NAMALWA (cell line): ENCODE measurements at regions not wholly inside any gene's neighbourhood (a gene's known extent, or its start where the extent isn't known, plus 50 kb on each side); places are given as distances from the start of the nearest gene placed in this dataset.
"Not testable (repeated sequence)": the region's sequence is repeated elsewhere in the genome, so short reads cannot be mapped to it uniquely, and the experiment has no call there.

ENCODE experiments used
- DNase-seq: peaks from one replicate; pipeline ENCODE4 v3.0.0-alpha.2; 2015; ENCODE audit warnings: low spot score

DNA sequence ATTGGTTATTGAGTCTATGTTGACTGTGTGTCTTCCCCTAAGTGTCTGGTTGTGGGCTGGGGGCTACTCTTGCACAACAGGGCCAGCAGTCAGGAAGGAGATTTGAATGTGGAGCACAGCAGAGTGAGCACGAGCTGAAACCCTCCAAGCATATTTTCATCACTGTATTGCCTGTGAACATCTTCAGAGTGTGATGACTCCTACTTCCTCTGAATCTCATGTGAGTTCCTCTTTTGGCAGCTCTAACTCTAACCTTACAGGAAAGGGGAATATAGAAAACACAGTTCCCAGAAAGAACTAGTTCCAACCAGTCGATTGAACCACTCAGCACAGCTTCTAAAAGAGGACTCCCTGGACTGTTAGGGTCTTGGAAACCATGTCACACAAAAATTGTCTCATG is 211.6 kb downstream of the RAP2B start:
- DNase-seq, result peak; percentile 41

DNA sequence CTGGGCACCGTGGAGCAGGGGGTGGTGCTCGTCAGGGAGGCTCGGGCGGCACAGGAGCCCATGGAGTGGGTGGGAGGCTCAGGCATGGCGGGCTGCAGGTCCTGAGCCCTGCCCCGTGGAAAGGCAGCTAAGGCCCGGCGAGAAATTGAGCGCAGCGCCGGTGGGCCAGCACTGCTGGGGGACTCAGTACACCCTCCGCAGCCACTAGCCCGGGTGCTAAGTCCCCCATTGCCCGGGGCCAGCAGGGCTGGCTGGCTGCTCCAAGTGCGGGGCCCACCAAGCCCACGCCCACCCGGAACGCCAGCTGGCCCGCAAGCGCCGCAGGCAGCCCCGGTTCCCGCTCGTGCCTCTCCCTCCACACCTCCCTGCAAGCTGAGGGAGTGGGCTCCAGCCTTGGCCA is 216.3 kb downstream of the RAP2B start:
- DNase-seq, result not testable (repeated sequence)

GRCh38 chr3:153379516-153379915 is 217.5 kb downstream of the RAP2B start:
- no peak for DNase-seq

DNA sequence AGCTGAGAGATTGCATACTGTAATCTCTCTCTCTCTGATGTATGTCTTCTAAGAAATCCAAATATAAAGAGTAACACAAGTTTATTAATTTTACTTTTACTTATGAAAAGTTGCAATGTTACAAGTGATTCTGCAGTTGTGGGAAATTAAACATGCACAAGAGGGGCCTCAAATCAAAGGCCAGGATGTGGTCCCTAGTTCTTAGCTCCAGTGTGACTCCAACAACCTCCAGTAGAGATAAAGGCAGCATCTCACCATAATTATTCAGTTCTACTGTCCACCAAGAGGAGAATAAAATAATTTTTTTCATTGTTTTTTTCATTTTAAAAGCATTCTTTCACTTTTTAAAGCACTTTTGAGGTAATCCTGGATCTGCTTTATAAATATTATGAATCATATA is 223.3 kb downstream of the RAP2B start:
- DNase-seq, result no peak

DNA sequence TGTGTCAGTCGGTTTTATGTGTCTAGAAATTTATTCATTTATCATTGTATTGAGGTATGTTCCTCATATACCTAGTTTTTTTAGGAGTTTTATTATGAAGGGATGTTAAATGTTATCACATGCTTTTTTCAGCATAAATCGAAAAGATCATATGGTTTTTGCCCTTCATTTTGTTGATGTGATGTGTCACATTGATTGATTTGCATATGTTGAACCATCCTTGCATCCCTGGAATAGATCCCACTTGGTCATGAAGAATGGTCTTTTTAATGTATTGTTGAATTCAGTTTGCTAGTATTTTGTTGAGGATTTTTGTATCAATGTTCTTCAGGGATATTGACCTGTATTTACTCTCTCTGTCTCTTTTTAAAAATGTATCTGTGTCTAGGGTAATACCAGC is 230.3 kb downstream of the RAP2B start:
- DNase-seq, result no peak

GRCh38 chr3:153394017-153394416 is 232.0 kb downstream of the RAP2B start:
- DNase-seq, result no peak

DNA sequence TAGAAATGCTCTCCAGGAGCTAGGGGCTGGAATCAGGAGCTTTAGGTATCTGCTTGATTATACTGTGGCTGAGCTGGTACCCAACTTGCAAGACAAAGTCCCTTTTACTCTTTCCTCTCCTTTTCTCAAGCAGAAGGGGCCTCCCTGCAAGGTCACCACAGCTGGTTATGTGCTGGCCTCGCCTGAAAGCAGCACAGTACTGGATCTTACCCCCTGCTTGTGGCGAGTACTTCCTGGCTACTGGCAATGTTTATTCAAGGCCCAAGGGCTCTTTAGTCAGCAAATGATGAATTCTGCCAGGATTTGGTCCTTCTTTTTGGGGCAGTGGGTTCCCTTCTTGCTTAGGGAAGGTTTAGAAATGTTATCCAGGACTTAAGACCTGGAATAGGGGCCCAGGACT is 234.6 kb downstream of the RAP2B start:
- no peak for DNase-seq

GRCh38 chr3:153397794-153398193 is 235.8 kb downstream of the RAP2B start:
- no peak for DNase-seq

DNA sequence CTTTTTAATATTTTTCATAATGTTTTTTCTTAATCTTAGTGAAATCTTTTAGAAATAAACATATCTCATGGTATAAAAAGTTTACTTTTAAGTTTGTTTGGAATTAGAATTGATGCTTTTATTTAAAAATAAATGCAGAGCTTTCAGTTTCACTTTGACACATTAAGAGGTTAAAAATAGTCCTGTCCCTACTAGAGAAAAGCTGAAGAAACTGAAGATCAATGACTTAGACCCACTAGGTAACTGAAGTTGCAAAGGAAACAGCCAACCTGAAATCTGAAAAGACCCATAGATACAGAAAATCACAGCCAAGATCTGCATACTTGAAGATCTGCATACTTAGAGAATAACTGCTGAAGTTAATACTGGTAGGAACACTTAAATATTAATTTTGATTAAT is 237.6 kb downstream of the RAP2B start:
- peak; percentile 27 for DNase-seq

DNA sequence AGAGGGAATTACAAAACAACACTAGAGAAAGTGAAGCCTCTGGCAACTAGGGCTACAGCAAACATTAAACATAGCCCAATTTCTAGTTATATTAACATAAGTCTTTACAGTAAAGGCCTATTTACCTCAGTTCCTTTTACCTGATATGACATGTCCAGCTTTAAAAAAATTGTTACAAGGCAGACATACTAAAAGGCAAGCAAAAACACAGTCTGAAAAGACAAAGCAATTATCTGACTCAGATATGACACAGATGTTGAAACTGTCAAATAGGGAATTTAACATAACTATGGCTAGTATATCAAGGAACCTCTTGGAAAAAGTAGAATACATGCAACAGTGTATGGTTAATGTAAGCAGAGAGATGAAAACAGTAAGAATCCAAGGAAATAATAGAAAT is 238.6 kb downstream of the RAP2B start:
- DNase-seq, result no peak

- DNase-seq, result no peak
These were observed 242.1 kb downstream of the RAP2B start for GRCh38 chr3:153404157-153404556.

- DNase-seq, result not testable (repeated sequence)
These were observed 243.3 kb downstream of the RAP2B start for GRCh38 chr3:153405320-153405719.

DNA sequence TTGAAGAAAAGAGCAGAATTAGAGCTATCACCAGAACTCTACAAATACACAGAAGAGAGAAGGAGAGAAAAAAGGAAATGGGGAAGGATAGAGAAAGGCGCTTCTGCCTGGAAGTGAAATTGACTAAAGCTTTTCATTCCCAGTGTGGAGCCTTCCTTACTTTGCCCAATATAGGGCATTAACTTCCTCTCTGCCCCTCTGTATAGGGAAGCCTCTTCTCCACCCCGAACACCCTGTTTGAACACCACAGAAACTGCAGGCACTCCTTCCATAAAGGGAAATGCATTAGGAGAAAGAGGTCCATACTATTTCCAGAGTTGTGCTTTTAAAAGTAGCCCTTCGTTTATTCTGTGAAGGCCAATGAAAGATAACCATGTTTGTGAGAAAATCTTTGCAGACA is 248.5 kb downstream of the RAP2B start:
- DNase-seq, result no peak

- DNase-seq, result no peak
These were observed 253.0 kb downstream of the RAP2B start for GRCh38 chr3:153414982-153415381.

DNA sequence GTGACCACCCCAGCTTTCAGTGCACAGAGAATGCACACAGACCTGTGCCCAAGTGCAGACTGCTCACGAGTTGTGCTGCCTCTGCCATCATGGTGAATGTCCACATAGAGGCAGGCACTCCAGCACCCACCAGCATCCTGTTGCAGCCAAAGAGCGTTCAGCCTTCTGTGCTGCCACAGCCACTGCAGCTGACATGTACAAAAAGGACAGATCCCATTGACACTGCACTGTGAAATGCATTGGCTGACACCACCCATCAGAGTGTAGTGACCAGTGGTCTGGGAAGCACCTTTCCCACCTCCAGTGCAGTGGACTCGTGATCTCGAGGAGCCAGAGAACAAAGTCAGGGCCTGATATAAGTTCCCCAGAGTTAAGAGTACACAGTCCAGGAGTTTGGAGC is 260.3 kb downstream of the RAP2B start:
- no peak for DNase-seq

- DNase-seq, result not testable (repeated sequence)
These were observed 261.8 kb downstream of the RAP2B start for GRCh38 chr3:153423820-153424219.

- no peak for DNase-seq
These were observed 264.3 kb downstream of the RAP2B start for GRCh38 chr3:153426344-153426743.

- no peak for DNase-seq
These were observed 264.8 kb downstream of the RAP2B start for GRCh38 chr3:153426803-153427202.

- DNase-seq, result no peak
These were observed 267.8 kb downstream of the RAP2B start for GRCh38 chr3:153429821-153430220.

GRCh38 chr3:153431076-153431475 is 269.1 kb downstream of the RAP2B start:
- no peak for DNase-seq

- no peak for DNase-seq
These were observed 275.6 kb downstream of the RAP2B start for GRCh38 chr3:153437666-153438065.

- no peak for DNase-seq
These were observed 276.2 kb downstream of the RAP2B start for GRCh38 chr3:153438271-153438670.

DNA sequence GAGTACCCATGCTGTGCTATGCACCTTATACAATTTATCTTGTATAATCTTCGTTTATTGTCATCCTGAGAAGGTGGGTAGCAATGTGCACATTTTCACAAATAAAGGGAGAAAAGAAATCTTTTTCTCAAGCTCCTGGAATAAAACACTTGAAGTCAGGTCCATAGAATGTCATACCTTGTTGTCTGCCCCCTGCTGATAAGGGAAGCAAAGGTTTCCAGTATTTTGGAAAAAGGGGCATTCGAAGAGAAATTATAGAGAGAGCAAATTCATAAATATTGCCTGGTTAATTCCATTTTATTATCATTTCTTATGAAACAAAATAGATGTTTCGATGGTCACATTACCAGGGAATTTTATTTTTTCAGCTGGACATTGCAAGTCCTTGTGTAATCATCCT is 277.8 kb downstream of the RAP2B start:
- DNase-seq, result no peak

- no peak for DNase-seq
These were observed 278.3 kb downstream of the RAP2B start for GRCh38 chr3:153440311-153440710.

- no peak for DNase-seq
These were observed 280.4 kb downstream of the RAP2B start for GRCh38 chr3:153442386-153442785.
